Transverse colon (tissue), 4 donors: ENCODE measurements at regions not wholly inside any gene's neighbourhood (a gene's known extent, or its start where the extent isn't known, plus 50 kb on each side); places are given as distances from the start of the nearest gene placed in this dataset.
"Not testable (repeated sequence)": the region's sequence is repeated elsewhere in the genome, so short reads cannot be mapped to it uniquely, and the experiment has no call there.

Experiments
- DNase-seq: peaks from one replicate; pipeline ENCODE4 v3.0.0-alpha.2; 2019
- H3K27ac ChIP-seq, 4 donors: fragments of 200-600 bp; sonication (generic); 2 replicates each; pipeline ENCODE4 v1.5.1; 2016 to 2018; ENCODE audit warnings: inconsistent platforms in 4 of 4
- H3K27me3 ChIP-seq: fragments of 200-600 bp; sonication (generic); 2 replicates; pipeline ENCODE4 v1.5.1; 2017; ENCODE audit warnings: inconsistent platforms
- H3K36me3 ChIP-seq, 4 donors: fragments of 200-600 bp; sonication (generic); 2 replicates each; pipeline ENCODE4 v1.5.1; 2017 to 2019; ENCODE audit warnings: inconsistent platforms in 4 of 4
- H3K4me1 ChIP-seq, 4 donors: fragments of 200-600 bp; sonication (generic); 2 replicates each; pipeline ENCODE4 v1.5.1; 2017 to 2020; ENCODE audit warnings: inconsistent platforms in 4 of 4
- H3K4me3 ChIP-seq, 4 donors: fragments of 200-600 bp; sonication (generic); 1 replicate in 1 of 4; 2 replicates in 3 of 4; pipeline versions ENCODE4 v1.5.1 to v1.6.1; 2017 to 2019; ENCODE audit warnings: inconsistent platforms in 4 of 4
- H3K9me3 ChIP-seq, 2 donors: fragments of 200-600 bp; sonication (generic); 2 replicates each; pipeline ENCODE4 v1.5.1; 2017 to 2019; ENCODE audit warnings: inconsistent platforms in 2 of 2
- CTCF ChIP-seq, 5 experiments: fragments of 200-600 bp in 3 of 5; fragments of 450-650 bp in 2 of 5; sonication (generic) in 3 of 5; IDR thresholded peaks; 1 replicate in 2 of 5; 2 replicates in 3 of 5; pipeline ENCODE4 v1.5.1; 2016 to 2017; ENCODE audit warnings: antibody characterized with exemption in 5 of 5, inconsistent platforms in 3 of 5, mild to moderate bottlenecking in 2 of 5, moderate library complexity in 1 of 5
- EP300 ChIP-seq: sonication (generic); formaldehyde crosslinking; IDR thresholded peaks from one replicate; pipeline ENCODE4 v1.6.1; 2017; ENCODE audit warnings: antibody characterized with exemption, low read depth
- POLR2A ChIP-seq: fragments of 450-650 bp; IDR thresholded peaks from one replicate; pipeline ENCODE4 v1.6.1; 2016; ENCODE audit warnings: antibody characterized with exemption, mild to moderate bottlenecking, moderate library complexity
- POLR2AphosphoS5 ChIP-seq, 3 donors: sonication (generic); formaldehyde crosslinking; IDR thresholded peaks; one replicate each; pipeline ENCODE4 v1.6.1; 2016; ENCODE audit warnings: antibody characterized with exemption in 3 of 3
- WGBS, 2 donors: methylation state at CpG; one replicate each; pipeline ENCODE4 v1.1.5; 2018; ENCODE audit warnings: low coverage in 1 of 2; 5-methylcytosine and 5-hydroxymethylcytosine counted together
- in situ Hi-C, 4 donors: fragments of 200-750 bp; cut with MboI; loops; one replicate each; pipeline versions ENCODE4 v1.15.0 to v1.15.1; 2017; ENCODE audit warnings: low sequenced_read_pairs in 3 of 4, low pct_ligation_motif_present in 1 of 4, low pct_unique_long_range_greater_than_20kb in 1 of 4
- intact Hi-C: fragments of 100-400 bp; cut with DNase I; formaldehyde crosslinking; loops from one replicate; pipeline ENCODE4 v1.15.1; 2023; ENCODE audit warnings: low total_unique reads

GRCh38 chr16:8084302-8084701 lies 506.0 kb downstream of the TMEM114 start:
- TF ChIP-seq EP300 (no peak), POLR2A (no peak), POLR2AphosphoS5 (IDR thresholded peaks at IDR 0.05) (no peak), CTCF (IDR thresholded peaks at IDR 0.05) (no peak)
- Histone ChIP-seq H3K27ac (no peak overlapping the region), H3K27me3 (no peaks in the 10 kb centered on the region), H3K4me3 (no peak overlapping the region), H3K4me1 (no peaks in the 10 kb centered on the region), H3K36me3 (no peaks in the 10 kb centered on the region), H3K9me3 (no peaks in the 10 kb centered on the region)
- DNase-seq = no peak
- in situ Hi-C loops = no loop called here
- 50 to 67% methylated on average over 1 of the region's 1 CpG for WGBS, 2 donors
- intact Hi-C loops = no loop called here

GRCh38 chr16:8083560-8083959 lies 506.8 kb downstream of the TMEM114 start:
- WGBS, 2 donors = 74 to 78% methylated on average over 4 of the region's 4 CpGs
- in situ Hi-C loops = no loop called here
- DNase-seq = no peak
- H3K9me3 ChIP-seq = no peaks in the 10 kb centered on the region
- no peak overlapping the region for H3K4me3 ChIP-seq
- TF ChIP-seq POLR2A (no peak), EP300 (no peak), CTCF (IDR thresholded peaks at IDR 0.05) (no peak), POLR2AphosphoS5 (IDR thresholded peaks at IDR 0.05) (no peak)
- H3K27me3 ChIP-seq = no peaks in the 10 kb centered on the region
- no peaks in the 10 kb centered on the region for H3K36me3 ChIP-seq
- H3K27ac ChIP-seq = no peak overlapping the region
- intact Hi-C loops = no loop called here
- no peaks in the 10 kb centered on the region for H3K4me1 ChIP-seq

GRCh38 chr16:8080817-8081216 lies 509.5 kb downstream of the TMEM114 start:
- no peak overlapping the region for H3K4me3 ChIP-seq
- no peaks in the 10 kb centered on the region for H3K36me3 ChIP-seq
- no peaks in the 10 kb centered on the region for H3K9me3 ChIP-seq
- no peak overlapping the region for H3K27ac ChIP-seq
- 77 to 79% methylated on average over 3 of the region's 3 CpGs for WGBS, 2 donors
- TF ChIP-seq POLR2A = no peak
- no peak for TF ChIP-seq EP300
- no peaks in the 10 kb centered on the region for H3K27me3 ChIP-seq
- H3K4me1 ChIP-seq = no peaks in the 10 kb centered on the region
- no peak for DNase-seq
- intact Hi-C loops = no loop called here
- in situ Hi-C loops = no loop called here

- H3K36me3 ChIP-seq = no peaks in the 10 kb centered on the region
- H3K9me3 ChIP-seq = no peaks in the 10 kb centered on the region
- no peak overlapping the region for H3K27ac ChIP-seq
- no peak overlapping the region for H3K4me3 ChIP-seq
- no peaks in the 10 kb centered on the region for H3K27me3 ChIP-seq
- intact Hi-C loops (no loop called here), in situ Hi-C loops (no loop called here)
- no peaks in the 10 kb centered on the region for H3K4me1 ChIP-seq
- DNase-seq = no peak
- TF ChIP-seq EP300 = no peak
- TF ChIP-seq POLR2AphosphoS5 (IDR thresholded peaks at IDR 0.05) = no peak
- TF ChIP-seq POLR2A = no peak
- no peak for TF ChIP-seq CTCF (IDR thresholded peaks at IDR 0.05)
- WGBS, 2 donors = 89 to 100% methylated on average over 3 to 5 of the region's 5 CpGs
Observed at GRCh38 chr16:8075271-8075670, 515.0 kb downstream of the TMEM114 start.

- Histone ChIP-seq H3K36me3 (no peaks in the 10 kb centered on the region), H3K4me3 (no peak overlapping the region), H3K27me3 (no peaks in the 10 kb centered on the region), H3K9me3 (peaks cover 9 to 12% of the 10 kb centered on the region in 2 donors), H3K27ac (no peak overlapping the region), H3K4me1 (no peaks in the 10 kb centered on the region)
- no peak for DNase-seq
- intact Hi-C loops (no loop called here), in situ Hi-C loops (no loop called here)
- TF ChIP-seq POLR2AphosphoS5 (IDR thresholded peaks at IDR 0.05) (no peak), CTCF (IDR thresholded peaks at IDR 0.05) (no peak), POLR2A (no peak), EP300 (no peak)
- WGBS, 2 donors = 58 to 64% methylated on average over 2 of the region's 2 CpGs
Observed at GRCh38 chr16:8070506-8070905, 519.8 kb downstream of the TMEM114 start.

- H3K4me3 ChIP-seq, H3K27me3 ChIP-seq, in situ Hi-C loops, DNase-seq, H3K27ac ChIP-seq, H3K4me1 ChIP-seq, intact Hi-C loops, H3K36me3 ChIP-seq: not testable (repeated sequence)
- H3K9me3 ChIP-seq = peaks cover 9 to 13% of the 10 kb centered on the region in 2 donors
- WGBS, 2 donors = 84 to 91% methylated on average over 3 of the region's 3 CpGs
Observed at GRCh38 chr16:8068225-8068624, 522.1 kb downstream of the TMEM114 start.
